Stimulated activated naive CD8-positive, alpha-beta T cell treated with anti-CD3 and anti-CD28 coated beads, Interleukin-15, Interleukin-2, amounts not matched to agents 100 U/mL and 50 U/mL, for 24 hours (primary cell): ENCODE measurements at regions not wholly inside any gene's neighbourhood (a gene's known extent, or its start where the extent isn't known, plus 50 kb on each side); places are given as distances from the start of the nearest gene placed in this dataset.
"Not testable (repeated sequence)": the region's sequence is repeated elsewhere in the genome, so short reads cannot be mapped to it uniquely, and the experiment has no call there.

Experiments
- ATAC-seq: fragments of 150-1000 bp; cut with Tn5 transposase; one replicate; pipeline ENCODE4 v1.10.0; 2021
- DNase-seq: peaks from one replicate; pipeline ENCODE4 v3.0.0; 2021

- DNase-seq, result peak; percentile 15
- ATAC-seq, result no peak
These were observed 70.0 kb upstream of the ATP5MC3 start for GRCh38 chr2:175251425-175252041.

- no peak for ATAC-seq
- no peak for DNase-seq
These were observed 65.6 kb upstream of the ATP5MC3 start for GRCh38 chr2:175247159-175247558.

DNA sequence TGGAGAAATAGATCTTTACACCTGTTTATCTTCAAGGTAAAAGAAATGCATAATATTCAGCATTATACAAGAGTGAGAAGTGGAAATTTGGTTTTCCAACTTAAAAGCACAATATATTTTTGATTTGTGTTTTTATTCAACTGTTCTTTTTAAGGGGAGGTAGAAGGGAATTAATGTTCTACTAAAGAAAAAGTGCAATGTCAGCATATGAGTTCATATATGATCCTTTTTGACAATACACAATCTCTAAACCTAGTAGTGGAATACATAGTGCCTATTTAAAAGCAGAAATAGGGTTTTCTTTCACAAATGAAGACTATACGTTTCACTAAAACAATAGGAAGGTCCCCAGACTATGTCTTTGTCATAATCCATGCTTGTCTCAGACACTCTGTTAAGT lies 63.2 kb upstream of the ATP5MC3 start:
- no peak for ATAC-seq

GRCh38 chr2:175241691-175242090 lies 60.2 kb upstream of the ATP5MC3 start:
- DNase-seq, result no peak
- no peak for ATAC-seq

More for the DNA sequence above, 63.2 kb upstream of the ATP5MC3 start:
- no peak for DNase-seq

- ATAC-seq, DNase-seq: not testable (repeated sequence)
These were observed 58.5 kb upstream of the ATP5MC3 start for GRCh38 chr2:175240033-175240432.

- ATAC-seq, result no peak
These were observed 55.4 kb upstream of the ATP5MC3 start for GRCh38 chr2:175236930-175237329.

GRCh38 chr2:175234650-175235049 lies 53.1 kb upstream of the ATP5MC3 start:
- ATAC-seq, result no peak
- no peak for DNase-seq

More at GRCh38 chr2:175236930-175237329, 55.4 kb upstream of the ATP5MC3 start:
- no peak for DNase-seq

DNA sequence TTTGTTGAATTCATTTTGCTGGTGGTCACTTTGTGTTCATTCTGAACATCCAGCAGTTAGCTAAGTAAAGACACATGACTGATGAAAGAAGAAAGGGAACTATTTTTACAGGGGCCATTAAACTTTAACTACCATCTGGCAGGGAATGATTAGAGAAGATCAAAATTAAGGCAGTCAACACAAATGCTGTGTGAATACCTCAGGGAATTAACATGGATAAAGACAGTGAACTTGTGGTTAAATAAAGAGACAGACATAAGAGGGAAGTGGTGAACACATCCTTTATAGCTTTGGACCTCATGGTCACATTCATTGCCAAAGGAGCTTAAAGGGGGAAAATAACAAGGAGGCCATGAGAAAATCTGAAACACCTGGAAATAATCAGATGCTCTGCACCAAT lies 52.6 kb upstream of the ATP5MC3 start:
- DNase-seq (no peak), ATAC-seq (no peak)

GRCh38 chr2:175233135-175233719 lies 51.7 kb upstream of the ATP5MC3 start:
- ATAC-seq, result no peak
- DNase-seq, result no peak
